ENCODE measurements at regions not wholly inside any gene's neighbourhood (a gene's known extent, or its start where the extent isn't known, plus 50 kb on each side); places are given as distances from the start of the nearest gene placed in this dataset.

DNA sequence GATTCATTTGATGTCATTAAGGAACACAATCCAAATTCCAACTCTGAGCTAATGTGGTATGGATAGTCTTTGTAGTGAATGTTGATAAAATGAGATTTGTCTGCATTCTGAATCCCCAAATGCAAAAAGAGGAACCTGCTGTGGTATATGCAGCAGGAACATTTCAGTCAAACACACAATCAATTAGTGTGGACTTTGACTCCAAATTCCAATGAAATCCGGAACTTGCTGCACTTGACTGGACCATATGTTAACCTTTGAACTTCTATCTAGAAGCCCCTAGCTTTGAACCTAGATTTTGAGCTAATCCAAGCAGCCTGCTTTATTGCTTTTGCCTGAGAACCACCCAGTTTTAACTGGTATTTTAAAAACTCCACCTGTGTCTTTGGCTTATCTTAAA, 341.3 kb downstream of the SPRY2 start:
- no peak for DNase-seq (ENCODE audit: low spot score)
- Histone ChIP-seq H4K91ac (ENCODE audit: low read depth, low read length, poor library complexity) (no peak overlapping the region), H3K36me3 (replicated peaks in 1 of 2; ENCODE audit: control insufficient read depth in 2 of 2, insufficient read depth in 2 of 2, low read length in 2 of 2) (no peaks in the 10 kb centered on the region), H3K4me1 (ENCODE audit: control insufficient read depth in 2 of 2, insufficient read depth in 1 of 2, low read depth in 1 of 2, low read length in 2 of 2) (peaks cover 0 to 10% of the 10 kb centered on the region in 2 donors), H2BK120ac (ENCODE audit: low read depth, low read length) (no peak overlapping the region), H2BK12ac (ENCODE audit: low read length) (no peak overlapping the region), H3K27me3 (ENCODE audit: control insufficient read depth in 3 of 3, insufficient read depth in 3 of 3, low read depth in 1 of 3, low read length in 3 of 3) (no peaks in the 10 kb centered on the region), H3K23ac (ENCODE audit: low read depth, low read length, poor library complexity) (no peak overlapping the region), H3K9me3 (replicated peaks in 1 of 2; ENCODE audit: control insufficient read depth in 2 of 2, insufficient read depth in 1 of 2, low read depth in 1 of 2, low read length in 2 of 2) (peaks cover 2 to 9% of the 10 kb centered on the region in 2 donors), H2AK5ac (ENCODE audit: low read depth, low read length) (no peak overlapping the region), H2BK15ac (ENCODE audit: low read length) (no peak overlapping the region), H3K27ac (replicated peaks; ENCODE audit: low read length) (no peak overlapping the region), H3K18ac (ENCODE audit: low read length) (no peak overlapping the region), H2BK5ac (ENCODE audit: low read length) (no peak overlapping the region), H3K14ac (ENCODE audit: low read length) (no peak overlapping the region), H4K8ac (ENCODE audit: low read depth, low read length) (no peak overlapping the region), H3K4me2 (ENCODE audit: insufficient read depth, low read length, poor library complexity, severe bottlenecking) (no peak overlapping the region), H3K79me1 (ENCODE audit: low read depth, low read length) (no peaks in the 10 kb centered on the region), H3K4ac (ENCODE audit: low read length) (no peak overlapping the region), H3K9ac (ENCODE audit: low read depth, low read length, poor library complexity) (no peak overlapping the region), H2AFZ (ENCODE audit: low read length) (no peak overlapping the region), H3K4me3 (ENCODE audit: low read length in 2 of 2) (no peak overlapping the region)
- WGBS, 2 donors (ENCODE audit: extremely low coverage in 2 of 2, insufficient read length in 2 of 2, insufficient replicate concordance in 1 of 2), result no CpG with 5 or more reads among the region's 1 CpG

DNA sequence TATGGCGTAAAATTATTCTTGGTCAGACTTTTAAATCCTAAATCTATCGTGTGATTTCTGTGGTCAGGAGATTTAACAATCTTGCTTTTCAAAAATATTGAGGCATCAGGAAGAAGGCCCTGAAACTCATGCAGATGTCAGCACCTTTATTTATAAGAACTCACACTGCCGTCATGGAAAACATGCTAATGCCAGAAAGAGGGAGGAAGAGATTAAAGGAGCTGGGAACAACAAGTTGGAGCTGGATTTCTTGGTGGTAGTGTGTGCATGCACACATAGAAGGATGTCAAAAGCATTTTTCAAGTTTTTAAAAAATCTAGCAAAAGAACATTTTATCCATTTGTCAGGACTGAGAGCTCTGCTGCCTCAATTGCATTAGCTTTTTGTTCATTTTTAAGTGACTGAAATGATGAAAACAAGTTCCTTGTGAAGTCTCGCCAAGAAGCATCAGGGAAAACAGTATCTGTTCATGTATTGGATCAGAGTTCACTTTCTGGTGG, 342.5 kb downstream of the SPRY2 start:
- no peak overlapping the region for H3K18ac ChIP-seq (ENCODE audit: low read length)
- no peak overlapping the region for H3K23ac ChIP-seq (ENCODE audit: low read depth, low read length, poor library complexity)
- no peak overlapping the region for H2BK120ac ChIP-seq (ENCODE audit: low read depth, low read length)
- no peak for DNase-seq (ENCODE audit: low spot score)
- WGBS, 2 donors (ENCODE audit: extremely low coverage in 2 of 2, insufficient read length in 2 of 2, insufficient replicate concordance in 1 of 2), result no CpG with 5 or more reads among the region's 4 CpGs
- peaks cover 1 to 10% of the 10 kb centered on the region in 2 donors for H3K4me1 ChIP-seq (ENCODE audit: control insufficient read depth in 2 of 2, insufficient read depth in 1 of 2, low read depth in 1 of 2, low read length in 2 of 2)
- H4K91ac ChIP-seq (ENCODE audit: low read depth, low read length, poor library complexity), result no peak overlapping the region
- H2AFZ ChIP-seq (ENCODE audit: low read length), result no peak overlapping the region
- H2AK5ac ChIP-seq (ENCODE audit: low read depth, low read length), result no peak overlapping the region
- no peak overlapping the region for H3K4ac ChIP-seq (ENCODE audit: low read length)
- peaks cover 2 to 9% of the 10 kb centered on the region in 2 donors for H3K9me3 ChIP-seq (replicated peaks in 1 of 2; ENCODE audit: control insufficient read depth in 2 of 2, insufficient read depth in 1 of 2, low read depth in 1 of 2, low read length in 2 of 2)
- no peaks in the 10 kb centered on the region for H3K36me3 ChIP-seq (replicated peaks in 1 of 2; ENCODE audit: control insufficient read depth in 2 of 2, insufficient read depth in 2 of 2, low read length in 2 of 2)
- H3K9ac ChIP-seq (ENCODE audit: low read depth, low read length, poor library complexity), result no peak overlapping the region
- H2BK15ac ChIP-seq (ENCODE audit: low read length), result no peak overlapping the region
- no peak overlapping the region for H2BK12ac ChIP-seq (ENCODE audit: low read length)
- H3K27me3 ChIP-seq (ENCODE audit: control insufficient read depth in 3 of 3, insufficient read depth in 3 of 3, low read depth in 1 of 3, low read length in 3 of 3), result no peaks in the 10 kb centered on the region
- no peaks in the 10 kb centered on the region for H3K79me1 ChIP-seq (ENCODE audit: low read depth, low read length)
- no peak overlapping the region for H4K8ac ChIP-seq (ENCODE audit: low read depth, low read length)
- H3K4me3 ChIP-seq (ENCODE audit: low read length in 2 of 2), result no peak overlapping the region
- H3K14ac ChIP-seq (ENCODE audit: low read length), result no peak overlapping the region
- H3K4me2 ChIP-seq (ENCODE audit: insufficient read depth, low read length, poor library complexity, severe bottlenecking), result no peak overlapping the region
- H2BK5ac ChIP-seq (ENCODE audit: low read length), result no peak overlapping the region
- H3K27ac ChIP-seq (replicated peaks; ENCODE audit: low read length), result no peak overlapping the region

DNA sequence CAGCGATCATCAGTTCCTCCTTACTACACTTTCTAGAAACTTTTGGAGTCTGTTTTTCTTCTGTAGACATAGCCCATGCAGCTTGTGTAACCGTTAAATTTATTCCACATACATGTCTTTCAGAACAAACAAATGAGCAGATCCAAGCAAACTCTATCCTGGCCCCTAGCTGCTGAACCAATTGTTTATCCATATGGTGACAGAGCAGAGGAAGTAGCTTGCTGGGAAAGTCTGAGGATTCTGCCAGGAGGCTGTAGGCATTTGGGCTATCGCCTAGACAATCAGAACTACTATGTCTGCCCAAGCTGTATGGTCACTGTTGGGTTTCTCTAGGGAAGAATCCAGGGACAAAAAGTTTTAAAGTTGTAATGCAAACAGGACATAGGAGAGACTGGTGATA, 343.7 kb downstream of the SPRY2 start:
- no peak overlapping the region for H3K4me2 ChIP-seq (ENCODE audit: insufficient read depth, low read length, poor library complexity, severe bottlenecking)
- no peak overlapping the region for H2BK5ac ChIP-seq (ENCODE audit: low read length)
- H3K23ac ChIP-seq (ENCODE audit: low read depth, low read length, poor library complexity), result no peak overlapping the region
- H2BK12ac ChIP-seq (ENCODE audit: low read length), result no peak overlapping the region
- DNase-seq (ENCODE audit: low spot score), result no peak
- H4K8ac ChIP-seq (ENCODE audit: low read depth, low read length), result no peak overlapping the region
- no peak overlapping the region for H2AK5ac ChIP-seq (ENCODE audit: low read depth, low read length)
- no peak overlapping the region for H2BK120ac ChIP-seq (ENCODE audit: low read depth, low read length)
- no peak overlapping the region for H3K4ac ChIP-seq (ENCODE audit: low read length)
- no peak overlapping the region for H3K4me3 ChIP-seq (ENCODE audit: low read length in 2 of 2)
- H3K18ac ChIP-seq (ENCODE audit: low read length), result no peak overlapping the region
- peaks cover 1 to 10% of the 10 kb centered on the region in 2 donors for H3K4me1 ChIP-seq (ENCODE audit: control insufficient read depth in 2 of 2, insufficient read depth in 1 of 2, low read depth in 1 of 2, low read length in 2 of 2)
- no peak overlapping the region for H3K27ac ChIP-seq (replicated peaks; ENCODE audit: low read length)
- peaks cover 3 to 9% of the 10 kb centered on the region in 2 donors for H3K9me3 ChIP-seq (replicated peaks in 1 of 2; ENCODE audit: control insufficient read depth in 2 of 2, insufficient read depth in 1 of 2, low read depth in 1 of 2, low read length in 2 of 2)
- no CpG with 5 or more reads among the region's 3 CpGs for WGBS, 2 donors (ENCODE audit: extremely low coverage in 2 of 2, insufficient read length in 2 of 2, insufficient replicate concordance in 1 of 2)
- no peaks in the 10 kb centered on the region for H3K79me1 ChIP-seq (ENCODE audit: low read depth, low read length)
- no peak overlapping the region for H3K9ac ChIP-seq (ENCODE audit: low read depth, low read length, poor library complexity)
- H3K27me3 ChIP-seq (ENCODE audit: control insufficient read depth in 3 of 3, insufficient read depth in 3 of 3, low read depth in 1 of 3, low read length in 3 of 3), result no peaks in the 10 kb centered on the region
- no peaks in the 10 kb centered on the region for H3K36me3 ChIP-seq (replicated peaks in 1 of 2; ENCODE audit: control insufficient read depth in 2 of 2, insufficient read depth in 2 of 2, low read length in 2 of 2)
- H4K91ac ChIP-seq (ENCODE audit: low read depth, low read length, poor library complexity), result no peak overlapping the region
- no peak overlapping the region for H3K14ac ChIP-seq (ENCODE audit: low read length)
- H2BK15ac ChIP-seq (ENCODE audit: low read length), result no peak overlapping the region
- H2AFZ ChIP-seq (ENCODE audit: low read length), result peak overlapping the region; percentile 12

DNA sequence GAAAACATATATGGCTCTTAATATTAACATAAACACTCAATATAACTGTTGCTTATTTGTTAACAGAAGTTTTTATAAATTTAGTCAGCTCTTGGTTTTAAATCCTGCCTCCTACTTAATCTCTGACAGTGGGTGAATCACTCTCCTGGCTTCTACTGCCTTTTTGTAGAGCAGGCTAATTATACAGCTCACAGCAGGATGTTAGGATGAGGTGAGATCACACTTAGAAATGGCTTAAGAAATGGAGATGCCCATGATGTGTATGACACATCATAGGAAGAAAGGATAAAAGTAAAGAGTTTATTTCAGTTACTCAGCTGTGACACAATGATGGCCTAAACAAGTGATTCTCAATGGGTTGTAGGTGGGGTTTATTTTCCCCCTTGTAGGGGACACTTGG, 345.6 kb downstream of the SPRY2 start:
- Histone ChIP-seq H3K4ac (ENCODE audit: low read length) (no peak overlapping the region), H3K9me3 (replicated peaks in 1 of 2; ENCODE audit: control insufficient read depth in 2 of 2, insufficient read depth in 1 of 2, low read depth in 1 of 2, low read length in 2 of 2) (peaks cover 3 to 9% of the 10 kb centered on the region in 2 donors), H3K4me1 (ENCODE audit: control insufficient read depth in 2 of 2, insufficient read depth in 1 of 2, low read depth in 1 of 2, low read length in 2 of 2) (peaks cover 1 to 10% of the 10 kb centered on the region in 2 donors), H4K91ac (ENCODE audit: low read depth, low read length, poor library complexity) (no peak overlapping the region), H3K27me3 (ENCODE audit: control insufficient read depth in 3 of 3, insufficient read depth in 3 of 3, low read depth in 1 of 3, low read length in 3 of 3) (no peaks in the 10 kb centered on the region), H3K23ac (ENCODE audit: low read depth, low read length, poor library complexity) (no peak overlapping the region), H3K36me3 (replicated peaks in 1 of 2; ENCODE audit: control insufficient read depth in 2 of 2, insufficient read depth in 2 of 2, low read length in 2 of 2) (no peaks in the 10 kb centered on the region), H2BK15ac (ENCODE audit: low read length) (no peak overlapping the region), H3K14ac (ENCODE audit: low read length) (no peak overlapping the region), H2AFZ (ENCODE audit: low read length) (no peak overlapping the region), H3K18ac (ENCODE audit: low read length) (no peak overlapping the region), H3K79me1 (ENCODE audit: low read depth, low read length) (no peaks in the 10 kb centered on the region), H3K9ac (ENCODE audit: low read depth, low read length, poor library complexity) (no peak overlapping the region), H4K8ac (ENCODE audit: low read depth, low read length) (no peak overlapping the region), H3K27ac (replicated peaks; ENCODE audit: low read length) (no peak overlapping the region), H3K4me3 (ENCODE audit: low read length in 2 of 2) (no peak overlapping the region), H2BK5ac (ENCODE audit: low read length) (no peak overlapping the region), H2AK5ac (ENCODE audit: low read depth, low read length) (no peak overlapping the region), H2BK120ac (ENCODE audit: low read depth, low read length) (no peak overlapping the region), H3K4me2 (ENCODE audit: insufficient read depth, low read length, poor library complexity, severe bottlenecking) (no peak overlapping the region), H2BK12ac (ENCODE audit: low read length) (no peak overlapping the region)
- DNase-seq (ENCODE audit: low spot score), result no peak

All from neuronal stem cell (in vitro differentiated cells).